OCI-LY3 (cell line): ENCODE measurements at regions not wholly inside any gene's neighbourhood (a gene's known extent, or its start where the extent isn't known, plus 50 kb on each side); places are given as distances from the start of the nearest gene placed in this dataset.

Experiments used
- CTCF ChIP-seq: fragments of 200-600, 300-600 bp; sonication (generic); IDR thresholded peaks from 2 replicates; pipeline ENCODE4 v1.5.1; 2014; ENCODE audit warnings: antibody characterized with exemption, low read length, low read depth
- EZH2phosphoT487 ChIP-seq: fragments of 200-600 bp; shearing (Covaris generic); IDR thresholded peaks from 2 replicates; pipeline ENCODE4 v1.6.1; 2018; ENCODE audit warnings: antibody characterized with exemption, mixed run types, low read depth

GRCh38 chr6:19968201-19968600, 131.0 kb downstream of the ID4 start:
- TF ChIP-seq CTCF (no peak), EZH2phosphoT487 (no peak)
